A673 (cell line): ENCODE measurements at regions not wholly inside any gene's neighbourhood (a gene's known extent, or its start where the extent isn't known, plus 50 kb on each side); places are given as distances from the start of the nearest gene placed in this dataset.
A peak's percentile ranks its signal among the peaks of the same experiment; 100 is the strongest.

Source experiments
- BruUV-seq: library from RNA; stranded (reverse); fragments of 400-500 nt; replicated peaks from 2 replicates; lab custom pipeline; 2021; lab: Mats Ljungman, UMichigan
- CTCF ChIA-PET: fragments of 300-600 bp; sonication (Branson Sonifier 250); formaldehyde crosslinking; loops from one replicate; lab custom pipeline; 2022; ENCODE audit warnings: antibody characterized with exemption; lab: Charles Lee
- POLR2A ChIA-PET: fragments of 300-600 bp; sonication (Branson Sonifier 250); formaldehyde crosslinking; loops from one replicate; lab custom pipeline; 2022; ENCODE audit warnings: antibody characterized with exemption; ENCODE audit not compliant: low non-redundant PET; lab: Charles Lee
- DNase-seq: peaks from one replicate; pipeline ENCODE4 v3.0.0-alpha.2; 2015; ENCODE audit warnings: low spot score
- H3K27ac ChIP-seq: fragments of 200-600 bp; sonication (generic); 2 replicates; pipeline ENCODE4 v1.5.1; 2016; ENCODE audit warnings: mixed run types, low read depth, mild to moderate bottlenecking, mixed read lengths, antibody characterized with exemption, low read length; ENCODE audit not compliant: poor library complexity, severe bottlenecking
- H3K27me3 ChIP-seq: fragments of 200-600 bp; sonication (generic); replicated peaks from 2 replicates; pipeline ENCODE4 v1.6.1; 2017; ENCODE audit warnings: mixed run types, low read depth, mild to moderate bottlenecking, mixed read lengths, antibody characterized with exemption, low read length; ENCODE audit not compliant: insufficient read depth, poor library complexity
- H3K36me3 ChIP-seq: fragments of 200-600 bp; sonication (generic); 2 replicates; pipeline ENCODE4 v1.6.1; 2016; ENCODE audit warnings: mixed run types, mild to moderate bottlenecking, mixed read lengths, antibody characterized with exemption, low read length; ENCODE audit not compliant: insufficient read depth, poor library complexity, severe bottlenecking
- H3K4me1 ChIP-seq: fragments of 200-600 bp; sonication (generic); 2 replicates; pipeline ENCODE4 v1.6.1; 2017; ENCODE audit warnings: mixed run types, mild to moderate bottlenecking, mixed read lengths, antibody characterized with exemption, low read length; ENCODE audit not compliant: insufficient read depth, poor library complexity, severe bottlenecking
- H3K4me3 ChIP-seq: fragments of 200-600 bp; sonication (generic); 2 replicates; pipeline ENCODE4 v1.5.1; 2016; ENCODE audit warnings: low read depth, mixed run types, mild to moderate bottlenecking, mixed read lengths, low read length; ENCODE audit not compliant: poor library complexity, severe bottlenecking
- H3K9me3 ChIP-seq: fragments of 200-600 bp; sonication (generic); 2 replicates; pipeline ENCODE4 v1.6.1; 2016; ENCODE audit warnings: mixed run types, low read depth, mild to moderate bottlenecking, mixed read lengths, antibody characterized with exemption, low read length; ENCODE audit not compliant: poor library complexity, severe bottlenecking
- CTCF ChIP-seq: fragments of 300-800, 200-600 bp; sonication (generic); conservative IDR thresholded peaks from 2 replicates; pipeline ENCODE4 v1.5.1; 2017; ENCODE audit warnings: low read depth, mild to moderate bottlenecking, antibody characterized with exemption, low read length, moderate library complexity, mixed read lengths
- EZH2 ChIP-seq: fragments of 200-600 bp; sonication (generic); IDR thresholded peaks from 2 replicates; pipeline ENCODE4 v1.6.1; 2017; ENCODE audit warnings: borderline replicate concordance, low read depth, mild to moderate bottlenecking, mixed read lengths, antibody characterized with exemption, low read length; ENCODE audit not compliant: poor library complexity, severe bottlenecking
- intact Hi-C: fragments of 100-400 bp; cut with micrococcal nuclease; formaldehyde crosslinking; loops from one replicate; pipeline ENCODE4 v1.10.0; 2022; ENCODE audit not compliant: unreplicated experiment

- intact Hi-C loops: loop anchor here (10.0 kb wide), 2 partner anchors 405 to 565 kb away; partner anchors contain the start of gene SIPA1L1
- H3K4me3 ChIP-seq: no peak overlapping the region
- H3K9me3 ChIP-seq: no peaks in the 10 kb centered on the region
- no TSS peak for BruUV-seq
- peaks cover 8% of the 10 kb centered on the region for H3K36me3 ChIP-seq
- ChIA-PET CTCF (interaction anchor here (0.9 kb wide), 1 partner anchor 9 kb away, joined by 3 read pairs; no protein-coding TSS in a partner anchor), POLR2A (no interaction called here)
- H3K4me1 ChIP-seq: peaks cover 13% of the 10 kb centered on the region
- H3K27me3 ChIP-seq: no peaks in the 10 kb centered on the region
- no peak for TF ChIP-seq CTCF
- TF ChIP-seq EZH2: no peak
- no peak overlapping the region for H3K27ac ChIP-seq
- no peak for DNase-seq
These were observed 202.6 kb upstream of the RGS6 start for GRCh38 chr14:71729596-71729995.

GRCh38 chr14:71730471-71730870 is 201.8 kb upstream of the RGS6 start:
- BruUV-seq: no TSS peak
- H3K27ac ChIP-seq: no peak overlapping the region
- ChIA-PET POLR2A (no interaction called here), CTCF (no interaction called here)
- intact Hi-C loops: no loop called here
- no peak overlapping the region for H3K4me3 ChIP-seq
- H3K36me3 ChIP-seq: peaks cover 13% of the 10 kb centered on the region
- H3K9me3 ChIP-seq: no peaks in the 10 kb centered on the region
- no peaks in the 10 kb centered on the region for H3K27me3 ChIP-seq
- H3K4me1 ChIP-seq: peaks cover 10% of the 10 kb centered on the region
- DNase-seq: peak; percentile 42
- TF ChIP-seq EZH2: no peak
- no peak for TF ChIP-seq CTCF

GRCh38 chr14:71731096-71731495 is 201.1 kb upstream of the RGS6 start:
- BruUV-seq: no TSS peak
- no peaks in the 10 kb centered on the region for H3K27me3 ChIP-seq
- peaks cover 4% of the 10 kb centered on the region for H3K4me1 ChIP-seq
- TF ChIP-seq CTCF (no peak), EZH2 (no peak)
- no peaks in the 10 kb centered on the region for H3K9me3 ChIP-seq
- intact Hi-C loops: no loop called here
- H3K36me3 ChIP-seq: peaks cover 17% of the 10 kb centered on the region
- H3K27ac ChIP-seq: no peak overlapping the region
- POLR2A ChIA-PET: no interaction called here
- CTCF ChIA-PET: no interaction called here
- DNase-seq: no peak
- no peak overlapping the region for H3K4me3 ChIP-seq
